Bronchial epithelial cell (primary cell): ENCODE measurements at regions not wholly inside any gene's neighbourhood (a gene's known extent, or its start where the extent isn't known, plus 50 kb on each side); places are given as distances from the start of the nearest gene placed in this dataset.

Experiments used
- DNase-seq: peaks from one replicate; pipeline ENCODE4 v3.0.0-alpha.2; 2010; ENCODE audit warnings: low read depth
- FAIRE-seq: peaks from 2 replicates; lab custom pipeline; 2011; peaks lifted over from hg19 to GRCh38; lab: Jason Lieb, UNC
- H3K27me3 ChIP-seq: 2 replicates; pipeline ENCODE4 v1.5.1; 2011; ENCODE audit warnings: low read length; ENCODE audit not compliant: control insufficient read depth, insufficient read depth
- H3K36me3 ChIP-seq: 2 replicates; pipeline ENCODE4 v1.5.1; 2011; ENCODE audit warnings: low read length; ENCODE audit not compliant: control insufficient read depth, insufficient read depth
- H3K4me3 ChIP-seq: 2 replicates; pipeline ENCODE4 v1.5.1; 2011; ENCODE audit warnings: mild to moderate bottlenecking, low read depth, low read length, control low read depth
- TF ChIP-seq, protein P1 (sequence below): IDR thresholded peaks from 2 replicates; pipeline ENCODE4 v1.5.1; 2011; ENCODE audit warnings: mild to moderate bottlenecking, moderate library complexity, low read length, control low read depth, inconsistent platforms; ENCODE audit not compliant: insufficient read depth, severe bottlenecking

DNA sequence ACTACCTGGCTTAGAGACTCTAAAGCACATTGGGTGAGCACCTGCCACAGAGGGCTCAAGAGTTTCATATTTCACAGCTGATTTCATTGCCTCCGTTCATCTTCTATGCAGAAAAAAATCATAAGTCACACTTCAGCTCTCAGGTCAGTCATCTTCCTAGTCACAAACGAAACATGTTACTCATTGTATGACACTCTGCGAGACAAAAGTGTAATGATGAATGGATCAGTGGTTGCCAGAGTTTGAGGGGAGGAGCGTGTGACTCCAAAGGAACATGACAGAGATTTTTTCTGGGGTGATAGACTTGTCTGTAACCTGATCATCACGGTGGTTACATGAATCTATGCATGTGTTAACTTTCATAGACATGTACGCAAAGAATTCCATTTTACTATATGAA, 195.2 kb upstream of the CNTNAP4 start:
- TF ChIP-seq, protein P1, sequence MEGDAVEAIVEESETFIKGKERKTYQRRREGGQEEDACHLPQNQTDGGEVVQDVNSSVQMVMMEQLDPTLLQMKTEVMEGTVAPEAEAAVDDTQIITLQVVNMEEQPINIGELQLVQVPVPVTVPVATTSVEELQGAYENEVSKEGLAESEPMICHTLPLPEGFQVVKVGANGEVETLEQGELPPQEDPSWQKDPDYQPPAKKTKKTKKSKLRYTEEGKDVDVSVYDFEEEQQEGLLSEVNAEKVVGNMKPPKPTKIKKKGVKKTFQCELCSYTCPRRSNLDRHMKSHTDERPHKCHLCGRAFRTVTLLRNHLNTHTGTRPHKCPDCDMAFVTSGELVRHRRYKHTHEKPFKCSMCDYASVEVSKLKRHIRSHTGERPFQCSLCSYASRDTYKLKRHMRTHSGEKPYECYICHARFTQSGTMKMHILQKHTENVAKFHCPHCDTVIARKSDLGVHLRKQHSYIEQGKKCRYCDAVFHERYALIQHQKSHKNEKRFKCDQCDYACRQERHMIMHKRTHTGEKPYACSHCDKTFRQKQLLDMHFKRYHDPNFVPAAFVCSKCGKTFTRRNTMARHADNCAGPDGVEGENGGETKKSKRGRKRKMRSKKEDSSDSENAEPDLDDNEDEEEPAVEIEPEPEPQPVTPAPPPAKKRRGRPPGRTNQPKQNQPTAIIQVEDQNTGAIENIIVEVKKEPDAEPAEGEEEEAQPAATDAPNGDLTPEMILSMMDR: no peak
- Histone ChIP-seq H3K36me3 (no peaks in the 10 kb centered on the region), H3K27me3 (no peaks in the 10 kb centered on the region), H3K4me3 (no peak overlapping the region)
- FAIRE-seq (no peak), DNase-seq (peak; percentile 13)

DNA sequence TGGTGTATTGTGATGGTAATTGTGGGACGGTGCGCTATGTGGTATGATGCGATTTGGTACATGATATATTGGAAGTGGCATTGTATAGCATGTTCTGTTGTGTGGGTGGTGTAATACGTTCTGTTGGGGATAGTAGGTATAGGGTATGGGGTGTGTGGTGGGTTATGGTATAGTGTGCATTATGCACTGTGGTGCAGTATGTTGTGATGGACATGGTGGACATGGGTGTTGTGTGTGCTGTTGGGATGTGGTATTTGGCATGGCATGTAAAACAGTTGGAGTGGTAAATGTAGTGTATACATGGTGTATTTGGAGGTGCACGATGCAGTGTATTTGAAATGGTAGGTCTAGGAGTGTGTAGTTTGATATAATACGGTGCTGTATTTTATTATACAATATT, 170.6 kb upstream of the CNTNAP4 start:
- peak; percentile 36 for FAIRE-seq
- no peak for DNase-seq
- Histone ChIP-seq H3K27me3 (no peaks in the 10 kb centered on the region), H3K36me3 (no peaks in the 10 kb centered on the region), H3K4me3 (no peak overlapping the region)
- TF ChIP-seq, protein P1: no peak

DNA sequence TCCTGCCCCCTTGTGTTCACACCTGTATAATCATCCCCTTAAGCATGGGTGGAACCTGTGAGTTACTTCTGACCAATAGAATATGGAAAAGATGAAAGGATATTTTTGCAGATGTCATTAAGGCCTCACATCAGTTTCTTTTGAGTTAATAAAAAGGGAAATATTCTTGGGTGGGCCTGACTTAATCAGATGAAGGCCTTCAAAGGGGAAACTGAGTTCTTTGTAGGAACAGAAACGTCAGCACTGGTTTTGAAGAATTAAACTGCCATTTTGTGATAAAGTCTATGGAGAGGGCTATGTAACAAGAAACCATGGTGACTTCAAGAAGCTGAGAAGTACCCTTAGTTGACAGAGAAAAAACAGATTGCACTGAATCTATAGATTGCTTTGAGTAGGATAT, 168.7 kb upstream of the CNTNAP4 start:
- TF ChIP-seq, protein P1: no peak

DNA sequence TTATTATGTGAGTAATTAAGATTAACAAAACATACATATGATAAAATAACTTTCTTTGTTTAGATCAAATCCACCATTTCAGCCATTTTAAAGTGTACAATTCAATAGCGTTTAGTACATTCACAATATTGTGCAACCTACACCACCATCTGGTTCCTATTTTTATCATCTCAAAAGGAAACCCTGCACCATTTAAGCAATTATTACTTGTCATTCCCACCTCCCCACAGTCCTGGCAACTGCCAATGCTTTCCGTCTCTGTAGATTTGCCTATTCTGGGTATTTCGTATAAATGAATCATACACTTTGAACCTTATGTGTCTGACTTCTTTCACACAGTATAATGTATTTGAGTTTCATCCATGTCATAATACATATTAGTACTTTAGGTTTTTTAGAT, 162.5 kb upstream of the CNTNAP4 start:
- DNase-seq: no peak
- H3K4me3 ChIP-seq: no peak overlapping the region
- no peaks in the 10 kb centered on the region for H3K36me3 ChIP-seq
- H3K27me3 ChIP-seq: no peaks in the 10 kb centered on the region
- TF ChIP-seq, protein P1: no peak
- FAIRE-seq: no peak

More for the DNA sequence above, 168.7 kb upstream of the CNTNAP4 start:
- DNase-seq (no peak), FAIRE-seq (no peak)
- no peak overlapping the region for H3K4me3 ChIP-seq
- no peaks in the 10 kb centered on the region for H3K27me3 ChIP-seq
- H3K36me3 ChIP-seq: no peaks in the 10 kb centered on the region

DNA sequence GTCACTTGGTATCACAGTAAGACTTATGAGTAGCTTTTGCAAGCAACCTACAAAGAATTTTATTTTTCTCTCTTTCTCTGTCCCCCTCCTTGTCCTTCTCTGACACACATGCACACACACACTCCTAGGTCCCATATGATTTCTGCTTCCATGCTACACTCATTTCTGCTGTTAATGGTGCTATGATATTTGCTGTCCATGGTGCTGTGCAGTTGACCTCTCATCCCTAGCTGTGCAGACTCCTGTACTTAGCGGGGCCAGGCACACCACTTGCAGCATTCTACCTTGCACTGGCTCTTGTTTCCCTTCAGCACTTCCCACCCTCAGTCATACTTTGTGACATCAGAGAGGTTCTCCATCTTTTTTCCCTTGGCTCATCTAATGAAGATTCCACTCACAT, 158.9 kb upstream of the CNTNAP4 start:
- Histone ChIP-seq H3K36me3 (no peaks in the 10 kb centered on the region), H3K27me3 (no peaks in the 10 kb centered on the region), H3K4me3 (no peak overlapping the region)
- FAIRE-seq: no peak
- TF ChIP-seq, protein P1: no peak
- DNase-seq: no peak

DNA sequence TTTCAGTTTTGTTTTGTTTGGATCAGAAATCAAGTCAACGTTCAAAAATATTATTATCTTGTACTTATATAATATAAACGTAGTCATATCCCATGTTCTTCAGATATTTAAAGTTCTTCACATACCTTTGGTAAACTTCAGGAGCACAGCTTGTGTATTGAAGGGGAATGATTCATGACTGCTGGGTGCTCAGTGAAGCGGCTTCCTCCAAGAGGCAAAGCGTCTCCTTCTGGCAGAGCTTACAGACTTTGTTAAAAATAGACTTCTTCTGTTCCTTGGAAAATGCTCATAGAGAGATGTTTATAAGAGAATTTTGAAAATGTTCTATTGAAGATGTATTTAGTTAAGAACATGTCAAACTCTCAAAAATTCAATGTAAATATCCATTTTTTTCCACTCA, 155.6 kb upstream of the CNTNAP4 start:
- TF ChIP-seq, protein P1: no peak
- FAIRE-seq (no peak), DNase-seq (no peak)

More for the DNA sequence above, 155.6 kb upstream of the CNTNAP4 start:
- Histone ChIP-seq H3K4me3 (no peak overlapping the region), H3K27me3 (no peaks in the 10 kb centered on the region), H3K36me3 (no peaks in the 10 kb centered on the region)
